HG03103 (cell line): ENCODE measurements at regions not wholly inside any gene's neighbourhood (a gene's known extent, or its start where the extent isn't known, plus 50 kb on each side); places are given as distances from the start of the nearest gene placed in this dataset.

Source experiments
- ATAC-seq: cut with Tn5 transposase; IDR thresholded peaks from one replicate; pipeline ENCODE4 v1.9.1; 2021; ENCODE audit warnings: low read depth; ENCODE audit not compliant: unreplicated experiment

DNA sequence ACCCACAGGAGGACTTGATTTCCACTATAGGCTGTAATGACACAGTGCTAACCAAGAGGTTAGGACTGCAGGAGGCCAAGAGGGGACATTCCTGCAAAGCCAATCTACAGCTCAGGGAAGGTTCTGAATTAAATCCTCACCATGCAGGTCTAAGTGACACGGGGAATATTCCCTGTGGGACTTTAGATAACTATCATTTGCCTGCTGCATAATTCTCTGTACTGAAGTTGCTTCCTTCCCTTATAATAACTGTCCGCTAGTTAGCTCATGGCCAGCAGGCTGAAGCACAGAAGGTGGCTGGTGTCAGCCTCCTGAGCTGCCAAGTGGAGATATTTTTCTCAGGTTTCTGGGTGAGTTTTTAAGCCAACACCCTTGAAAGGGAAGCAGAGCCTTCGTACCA lies 74.6 kb upstream of the SOX9 start:
- no peak for ATAC-seq

DNA sequence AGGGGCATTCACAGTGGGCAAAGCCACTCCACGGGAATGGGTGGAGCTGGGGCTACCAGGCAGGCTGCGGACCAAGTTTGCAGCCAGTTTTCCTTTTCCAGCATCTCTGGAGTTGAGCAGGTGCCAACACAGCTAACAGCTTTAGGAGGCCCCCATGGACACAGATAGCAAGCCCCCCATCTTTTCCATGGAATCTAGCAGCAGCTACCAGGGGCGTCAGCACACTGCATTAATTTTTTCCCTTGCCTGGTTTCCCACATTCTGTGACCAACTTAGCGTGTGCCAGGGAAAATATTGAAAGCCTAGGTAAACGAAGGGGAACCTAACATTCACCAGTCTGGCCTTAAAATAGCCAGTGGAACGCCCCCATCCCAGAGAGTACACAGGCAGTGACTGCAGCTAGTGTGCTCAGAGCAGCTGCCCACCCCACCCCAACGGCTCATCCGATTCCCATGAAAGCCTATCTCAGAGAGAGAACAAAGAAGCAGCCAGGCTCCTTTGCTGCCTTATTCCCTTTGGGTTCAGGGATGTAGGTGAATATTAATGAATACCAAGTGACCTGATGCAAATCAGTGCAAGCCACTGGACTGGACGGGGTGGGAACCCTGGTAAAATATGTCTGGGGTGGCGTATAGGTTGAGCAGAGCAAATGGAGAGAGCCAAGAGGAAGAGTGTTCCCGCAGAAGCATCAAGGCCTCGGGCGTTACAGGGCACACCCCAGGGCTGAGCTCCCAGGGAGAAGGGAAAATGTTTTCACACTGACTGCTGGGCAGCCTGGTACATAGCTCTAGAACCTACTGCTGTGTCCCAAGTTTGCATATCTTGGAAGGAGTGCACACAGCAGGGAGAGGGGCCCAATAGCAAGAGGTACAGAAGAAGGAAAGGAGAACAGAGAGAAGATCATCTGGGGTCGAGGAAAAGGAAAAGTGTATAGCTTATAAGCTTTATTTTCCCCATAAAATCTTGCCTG lies 73.9 kb upstream of the SOX9 start:
- ATAC-seq, result no peak

DNA sequence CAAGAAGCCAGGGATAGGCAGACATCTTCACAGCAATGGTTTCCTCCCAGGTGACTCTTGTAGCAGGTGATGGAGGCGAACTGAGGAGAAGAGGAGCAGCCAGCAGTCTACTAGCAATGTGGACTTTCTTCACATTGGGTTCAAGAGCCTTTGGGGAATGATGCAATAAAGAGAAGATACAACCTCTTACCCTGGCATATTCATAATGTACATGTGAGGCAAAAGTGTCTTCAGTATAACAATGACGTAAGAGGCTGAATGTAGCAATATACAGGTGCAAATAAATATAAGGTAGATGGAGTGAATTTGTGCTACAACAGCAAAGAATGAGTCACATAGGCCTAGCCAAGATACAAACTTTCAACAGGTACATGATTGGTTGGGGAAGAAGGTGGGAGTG lies 70.9 kb upstream of the SOX9 start:
- no peak for ATAC-seq

DNA sequence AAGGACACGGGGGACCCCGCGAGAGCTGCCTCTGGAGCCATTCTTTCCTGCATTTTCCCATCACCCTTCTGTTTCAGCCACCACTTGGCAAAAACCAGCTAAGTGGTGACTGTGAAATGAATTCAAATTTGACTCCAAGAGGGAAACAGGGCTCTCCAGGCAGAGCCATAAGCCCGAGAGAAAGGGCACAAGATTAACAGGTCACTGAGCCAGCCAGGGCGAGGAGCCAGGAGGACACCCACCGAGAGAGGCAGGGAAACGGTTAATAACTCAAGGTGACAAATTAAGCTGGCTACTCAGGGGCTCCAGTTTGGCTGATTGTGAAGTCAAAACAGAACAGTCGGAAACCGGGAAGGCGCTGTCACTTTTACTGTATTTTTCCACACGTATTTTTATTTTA lies 67.8 kb upstream of the SOX9 start:
- ATAC-seq, result no peak

DNA sequence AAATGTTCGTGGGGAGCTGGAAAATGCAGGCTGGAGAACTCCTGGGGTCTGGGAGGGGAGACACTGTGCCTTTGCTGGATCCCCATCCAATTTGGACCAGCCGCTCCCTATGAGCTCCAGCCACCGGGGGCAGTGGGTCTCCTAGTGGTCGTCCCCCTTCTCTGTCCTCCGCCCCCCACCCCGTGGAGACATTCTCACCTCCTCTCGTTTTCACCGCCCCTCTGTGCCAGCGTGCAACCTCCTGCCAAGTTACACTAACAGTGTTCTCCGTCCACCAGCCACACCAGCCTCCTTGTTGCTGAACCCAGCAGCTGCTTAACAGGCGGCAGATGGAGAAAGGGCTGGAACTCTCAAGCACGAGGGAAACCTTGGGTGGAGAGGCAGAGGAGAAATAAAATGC lies 67.4 kb upstream of the SOX9 start:
- no peak for ATAC-seq

DNA sequence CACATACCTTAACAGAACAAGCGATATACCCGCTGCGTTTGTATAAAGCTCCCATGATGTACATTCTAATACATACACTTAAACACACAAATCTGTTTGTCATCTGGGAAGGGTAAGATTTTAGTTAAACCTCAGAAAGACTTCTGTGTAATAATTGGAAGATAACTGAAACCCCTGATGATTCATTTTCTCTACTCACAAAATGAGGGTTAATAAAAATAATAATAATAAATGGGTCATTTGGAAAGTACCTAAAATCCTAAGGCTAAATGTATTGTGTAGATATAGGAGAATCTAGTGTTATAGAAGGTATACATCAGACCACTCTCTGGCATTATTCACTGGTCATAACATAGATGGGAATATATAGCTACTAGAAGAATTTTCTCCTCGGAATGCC lies 64.7 kb upstream of the SOX9 start:
- no peak for ATAC-seq

DNA sequence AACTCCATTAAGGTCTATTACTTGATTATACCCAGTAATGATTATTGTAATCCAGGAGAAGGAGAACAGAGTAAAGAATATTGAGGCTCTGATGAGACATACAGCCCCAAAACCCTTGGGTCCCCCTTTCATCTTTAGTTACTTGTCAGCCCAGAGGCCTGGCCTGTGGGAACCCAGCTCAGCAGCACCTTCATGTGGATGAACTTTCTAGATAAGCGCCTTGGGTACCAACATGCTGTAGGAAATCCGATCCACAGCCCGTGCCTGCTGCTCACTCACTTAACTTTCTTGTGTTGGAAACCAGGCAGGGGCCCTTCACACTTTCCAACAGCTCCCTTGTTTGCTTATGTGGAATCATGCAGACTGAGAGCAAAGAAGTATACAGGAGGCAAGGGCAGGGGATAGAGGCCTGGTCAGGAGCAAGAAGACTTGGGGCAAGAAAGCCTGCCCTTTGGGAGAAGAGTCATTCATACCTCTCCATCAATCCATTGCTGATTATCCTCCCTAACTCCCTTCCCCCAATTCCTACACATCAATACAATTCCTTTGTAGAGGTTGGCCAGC lies 64.0 kb upstream of the SOX9 start:
- no peak for ATAC-seq

DNA sequence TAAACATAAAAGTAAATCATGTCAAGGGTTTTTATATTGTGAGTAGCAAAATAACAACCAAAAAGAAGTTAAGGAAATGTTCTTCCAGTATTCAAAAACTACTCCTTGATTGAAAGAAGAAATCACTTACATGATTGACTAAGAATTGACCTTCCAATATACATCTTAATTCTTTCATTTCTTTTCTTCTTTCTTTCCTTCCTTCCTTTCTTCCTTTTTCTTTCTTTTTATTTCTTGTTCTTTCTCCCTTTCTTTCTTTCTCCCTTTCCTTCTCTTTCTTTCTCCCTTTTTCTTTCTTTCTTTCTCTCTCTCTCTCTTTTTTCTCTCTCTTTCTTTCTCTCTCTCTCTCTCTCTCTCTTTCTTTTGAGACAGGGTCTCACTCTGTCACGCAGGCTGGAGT lies 60.7 kb upstream of the SOX9 start:
- no peak for ATAC-seq

DNA sequence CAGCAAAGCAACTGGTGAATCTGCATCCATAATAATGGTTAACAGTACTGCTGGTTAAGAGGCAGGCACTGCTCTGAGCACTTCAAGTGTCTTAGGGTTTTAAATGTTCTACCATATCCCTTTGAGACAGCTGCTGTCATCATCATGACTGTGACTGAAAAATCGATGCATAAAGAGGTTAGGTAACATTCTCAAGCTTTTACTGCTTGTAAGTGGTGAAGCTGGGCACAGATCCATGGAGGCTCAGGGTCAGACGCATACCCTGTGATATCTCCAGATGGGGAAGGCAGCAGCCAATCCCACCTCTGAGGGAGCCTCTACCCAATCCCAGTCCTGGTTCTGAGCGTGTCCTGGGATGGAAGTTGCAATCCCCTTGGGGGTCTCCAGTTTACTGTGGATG lies 57.6 kb upstream of the SOX9 start:
- ATAC-seq, result no peak

DNA sequence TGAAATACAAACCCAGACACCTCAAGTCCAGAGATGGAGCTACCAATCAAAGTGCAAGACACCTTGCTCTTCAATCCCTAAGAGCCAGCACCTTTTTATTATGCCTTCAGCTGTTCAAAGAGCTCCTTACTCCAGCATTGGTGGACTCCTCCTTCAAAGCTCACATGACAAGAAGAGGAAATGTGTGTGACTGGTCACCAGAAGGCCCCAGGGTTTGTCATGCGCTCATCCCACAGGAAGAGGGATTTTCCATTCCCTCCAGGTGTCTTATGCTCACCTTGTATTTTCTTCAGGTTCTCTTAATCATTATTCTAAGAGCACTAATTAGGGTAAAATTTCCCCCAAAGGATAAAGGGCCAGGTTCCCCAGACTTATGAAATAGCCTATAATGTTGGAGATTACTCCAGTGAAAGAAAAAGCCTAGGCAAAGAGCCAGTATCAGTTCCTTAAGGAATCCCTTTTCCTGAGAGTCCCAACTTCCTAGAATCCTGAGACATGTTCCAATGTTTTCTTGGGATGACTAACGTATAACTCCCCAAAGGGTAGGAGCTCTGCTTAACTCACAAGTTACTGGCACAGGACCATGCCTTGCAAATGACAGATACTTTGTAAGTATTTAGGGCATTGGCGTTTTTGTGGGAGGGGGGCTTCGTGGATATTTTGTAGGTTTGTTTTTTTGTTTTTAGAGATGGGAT lies 56.9 kb upstream of the SOX9 start:
- ATAC-seq, result no peak

DNA sequence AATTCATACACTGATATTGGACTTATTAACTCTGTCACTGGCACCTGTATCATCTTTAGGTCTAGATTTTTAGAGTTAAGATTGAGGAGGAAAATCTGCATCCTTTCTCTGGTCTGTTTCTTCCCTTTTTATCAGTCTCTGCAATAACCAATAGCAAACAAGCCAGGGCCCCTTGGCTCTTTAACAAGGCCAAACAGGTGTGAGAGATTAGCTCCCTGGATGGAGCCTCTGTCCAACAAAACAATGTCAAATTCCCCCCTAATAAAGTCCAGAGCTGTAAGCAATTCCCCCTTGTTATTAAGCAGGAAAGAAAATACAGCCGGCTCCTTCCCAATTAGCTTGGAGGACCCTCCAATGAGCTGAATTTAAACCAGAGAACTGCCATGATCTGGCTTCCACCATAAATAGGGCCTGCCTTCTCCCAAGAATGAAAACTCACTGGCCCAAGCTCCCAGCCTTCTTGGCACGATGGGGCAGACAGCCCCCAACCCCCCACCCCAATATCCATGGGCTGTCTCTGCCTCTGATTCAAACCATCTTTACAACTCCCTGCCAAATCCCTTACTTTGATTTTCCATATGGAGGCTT lies 56.1 kb upstream of the SOX9 start:
- no peak for ATAC-seq

DNA sequence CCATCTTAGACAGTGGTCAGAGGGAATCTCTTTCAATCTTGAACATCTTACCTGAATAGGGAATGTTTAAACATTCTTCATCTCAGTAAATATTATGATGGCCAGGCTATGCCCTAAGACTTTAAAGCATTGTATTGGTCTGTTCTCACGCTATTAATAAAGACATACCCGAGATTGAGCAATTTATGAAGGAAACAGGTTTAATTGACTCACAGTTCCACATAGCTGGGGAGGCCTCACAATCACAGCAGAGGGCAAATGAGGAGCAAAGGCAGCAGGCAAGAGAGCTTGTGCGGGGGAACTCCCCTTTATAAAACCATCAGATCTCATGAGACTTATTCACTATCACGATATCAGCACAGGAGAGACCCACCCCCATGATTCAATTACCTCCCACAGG lies 55.3 kb upstream of the SOX9 start:
- no peak for ATAC-seq

DNA sequence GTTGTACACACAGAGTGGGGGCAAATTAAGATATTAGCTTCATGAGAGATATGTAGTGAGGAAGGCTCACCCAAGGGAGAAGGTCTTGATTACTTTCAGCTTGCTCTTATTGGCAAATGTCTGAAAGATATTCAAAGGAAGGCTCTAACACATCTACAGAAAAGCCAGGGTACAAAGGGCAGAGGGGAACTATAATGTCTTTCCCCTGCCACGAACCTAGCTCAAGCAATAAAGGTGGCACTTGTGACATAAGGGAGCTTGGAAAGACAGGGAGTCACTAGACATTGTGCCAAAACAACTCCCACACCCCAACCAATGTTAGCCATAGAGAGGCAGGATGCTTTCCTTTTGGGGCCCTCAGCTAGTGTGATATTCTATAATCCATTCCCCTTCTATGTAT lies 52.2 kb upstream of the SOX9 start:
- no peak for ATAC-seq

DNA sequence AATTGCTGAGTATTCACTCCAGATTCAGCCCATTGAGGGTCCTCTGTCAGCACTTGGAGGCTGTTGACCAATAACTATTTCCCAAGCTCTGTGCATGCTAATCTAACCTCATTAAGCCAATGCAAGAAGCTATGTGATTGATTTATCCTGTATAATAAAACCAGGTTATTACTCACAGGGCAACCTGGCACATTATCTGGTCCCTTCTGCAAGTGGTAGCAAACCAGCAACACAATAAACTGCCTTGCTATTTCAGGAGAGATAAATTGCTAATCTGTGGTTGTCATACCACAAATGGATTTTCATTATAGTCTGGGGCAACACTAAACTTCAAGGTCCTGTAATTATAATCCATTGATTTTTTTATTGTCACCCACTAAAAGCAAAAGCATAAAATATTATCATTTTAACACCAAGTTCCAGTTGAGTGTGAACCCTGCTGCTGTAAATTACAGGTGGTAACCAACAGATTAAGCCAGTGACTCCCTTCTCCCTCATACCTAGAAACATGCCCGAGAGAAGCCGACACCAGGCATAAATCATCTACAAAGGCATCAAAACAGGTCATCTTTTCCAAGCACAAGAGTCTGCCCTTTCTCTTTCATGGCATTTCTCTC lies 51.1 kb upstream of the SOX9 start:
- ATAC-seq, result no peak
